HFF-Myc (cell line): ENCODE measurements at regions not wholly inside any gene's neighbourhood (a gene's known extent, or its start where the extent isn't known, plus 50 kb on each side); places are given as distances from the start of the nearest gene placed in this dataset.

ENCODE experiments used
- DNase-seq: peaks from one replicate; pipeline ENCODE4 v3.0.0-alpha.2; 2011; ENCODE audit warnings: low read depth; ENCODE audit errors: extremely low read depth
- H3K4me3 ChIP-seq: replicated peaks from 2 replicates; pipeline ENCODE4 v1.5.1; 2011; ENCODE audit warnings: low read depth, mild to moderate bottlenecking, control low read depth, low read length
- TF ChIP-seq, protein P1 (sequence below): IDR thresholded peaks from 2 replicates; pipeline ENCODE4 v1.5.1; 2012; ENCODE audit warnings: mild to moderate bottlenecking, low read depth, low read length, control low read depth; ENCODE audit errors: missing control alignments

DNA sequence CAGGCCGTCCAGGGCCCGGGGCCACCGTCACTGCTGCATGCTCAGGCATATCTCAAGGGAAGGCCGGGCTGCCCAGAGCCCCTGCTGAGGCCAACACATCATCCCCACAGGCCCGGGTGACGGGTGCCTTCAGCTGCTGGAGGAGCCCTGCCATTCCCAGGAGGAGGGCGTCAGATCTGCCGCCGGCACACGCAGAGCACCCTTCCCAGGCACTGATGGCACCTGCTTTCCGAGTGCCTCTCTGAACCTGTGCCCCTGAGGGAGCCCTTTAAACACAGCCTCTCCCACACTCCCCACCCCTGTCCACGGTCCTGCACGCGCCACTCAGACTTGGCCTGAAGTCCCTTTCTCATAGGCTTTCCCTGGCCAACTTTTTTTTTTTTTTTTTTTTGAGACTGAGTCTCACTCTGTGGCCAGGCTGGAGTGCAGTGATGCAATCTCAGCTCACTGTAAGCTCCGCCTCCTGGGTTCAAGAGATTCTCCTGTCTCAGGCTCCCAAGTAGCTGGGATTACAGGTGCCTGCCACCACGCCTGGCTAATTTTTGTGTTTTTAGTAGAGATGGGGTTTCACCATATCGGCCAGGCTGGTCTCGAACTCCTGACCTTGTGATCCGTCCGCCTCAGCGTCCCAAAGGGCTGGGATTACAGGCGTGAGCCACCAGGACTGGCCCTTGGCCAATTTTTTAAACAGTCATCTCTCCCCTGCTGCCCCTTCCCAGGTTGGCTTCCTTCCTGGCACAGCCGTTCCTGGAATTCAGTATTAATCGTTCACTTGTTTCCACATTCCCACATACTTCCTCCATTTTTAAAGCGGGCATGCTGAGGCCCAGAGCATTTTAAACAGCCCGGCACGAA, 211.7 kb downstream of the NDUFA10 start:
- no peak overlapping the region for H3K4me3 ChIP-seq
- no peak for DNase-seq
- TF ChIP-seq, protein P1, sequence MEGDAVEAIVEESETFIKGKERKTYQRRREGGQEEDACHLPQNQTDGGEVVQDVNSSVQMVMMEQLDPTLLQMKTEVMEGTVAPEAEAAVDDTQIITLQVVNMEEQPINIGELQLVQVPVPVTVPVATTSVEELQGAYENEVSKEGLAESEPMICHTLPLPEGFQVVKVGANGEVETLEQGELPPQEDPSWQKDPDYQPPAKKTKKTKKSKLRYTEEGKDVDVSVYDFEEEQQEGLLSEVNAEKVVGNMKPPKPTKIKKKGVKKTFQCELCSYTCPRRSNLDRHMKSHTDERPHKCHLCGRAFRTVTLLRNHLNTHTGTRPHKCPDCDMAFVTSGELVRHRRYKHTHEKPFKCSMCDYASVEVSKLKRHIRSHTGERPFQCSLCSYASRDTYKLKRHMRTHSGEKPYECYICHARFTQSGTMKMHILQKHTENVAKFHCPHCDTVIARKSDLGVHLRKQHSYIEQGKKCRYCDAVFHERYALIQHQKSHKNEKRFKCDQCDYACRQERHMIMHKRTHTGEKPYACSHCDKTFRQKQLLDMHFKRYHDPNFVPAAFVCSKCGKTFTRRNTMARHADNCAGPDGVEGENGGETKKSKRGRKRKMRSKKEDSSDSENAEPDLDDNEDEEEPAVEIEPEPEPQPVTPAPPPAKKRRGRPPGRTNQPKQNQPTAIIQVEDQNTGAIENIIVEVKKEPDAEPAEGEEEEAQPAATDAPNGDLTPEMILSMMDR = no peak

DNA sequence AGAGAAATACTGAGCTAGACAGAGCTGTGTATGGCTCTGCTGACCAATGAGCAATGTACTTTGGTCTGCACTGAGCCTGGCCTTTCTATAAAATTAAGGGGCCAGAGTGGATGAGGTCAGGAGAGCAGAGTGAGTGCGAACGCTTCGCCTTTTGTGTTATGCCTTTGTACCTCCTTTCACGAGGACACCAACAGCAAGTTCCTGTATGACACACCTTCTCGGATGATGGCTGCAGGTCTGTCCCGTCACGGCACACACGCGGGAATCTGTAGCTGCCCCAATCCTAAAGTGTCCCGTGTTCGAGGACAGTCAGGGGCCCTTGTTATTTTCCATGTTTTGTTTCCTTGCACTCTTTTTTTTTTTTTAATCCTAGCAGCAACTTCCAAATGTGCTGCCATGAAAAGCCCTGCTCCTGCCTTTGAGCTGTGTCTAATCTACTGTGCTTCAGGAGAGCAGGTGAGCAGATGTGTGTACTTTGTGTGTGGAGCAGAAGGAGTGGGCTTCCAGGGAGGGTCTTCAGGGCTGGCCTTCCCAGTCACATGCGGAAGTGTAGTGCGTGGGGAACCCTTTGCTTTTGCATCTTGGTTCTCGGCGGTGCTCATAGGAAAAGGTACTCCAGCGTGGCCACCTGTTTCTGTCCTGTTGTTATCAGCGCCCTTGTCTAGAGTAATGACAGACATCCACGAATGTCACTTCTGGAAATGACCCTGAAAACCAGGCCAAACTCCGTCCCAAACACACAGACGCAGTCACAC, 213.2 kb downstream of the NDUFA10 start:
- H3K4me3 ChIP-seq = no peak overlapping the region
- DNase-seq = no peak
- TF ChIP-seq, protein P1 = no peak

DNA sequence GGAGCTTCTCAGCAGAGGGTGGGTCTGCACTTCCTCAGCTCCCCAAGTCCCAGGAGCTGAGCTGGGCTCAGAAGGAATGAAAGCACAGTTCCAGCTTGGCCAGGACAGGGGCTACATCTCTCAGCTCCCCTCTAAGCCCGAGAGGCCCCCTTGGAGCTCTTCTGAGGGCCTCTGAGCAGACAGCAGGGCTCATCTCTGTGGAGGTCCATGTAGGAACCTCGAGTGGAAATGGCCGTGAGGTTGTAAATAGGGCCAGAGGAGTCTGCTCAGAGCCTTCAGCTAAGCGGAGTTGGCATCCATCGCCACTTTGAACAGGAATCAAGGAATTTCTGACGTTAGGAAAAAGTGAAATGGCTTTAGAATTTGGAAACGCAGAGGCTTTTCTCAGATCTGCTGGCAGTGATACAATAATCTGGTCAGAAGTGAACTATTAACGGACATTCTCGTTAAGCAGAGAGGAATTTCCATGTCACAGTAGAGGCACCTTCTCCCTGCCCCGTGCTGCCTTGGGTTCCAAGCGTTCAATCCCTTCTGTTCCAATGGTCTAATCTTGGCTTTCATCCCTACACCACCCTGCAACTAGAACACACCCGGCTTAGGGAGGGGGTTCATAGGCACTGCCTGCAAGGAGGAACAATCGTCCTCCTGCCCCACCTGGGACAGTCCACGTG, 213.9 kb downstream of the NDUFA10 start:
- TF ChIP-seq, protein P1 = no peak
- no peak for DNase-seq
- no peak overlapping the region for H3K4me3 ChIP-seq

DNA sequence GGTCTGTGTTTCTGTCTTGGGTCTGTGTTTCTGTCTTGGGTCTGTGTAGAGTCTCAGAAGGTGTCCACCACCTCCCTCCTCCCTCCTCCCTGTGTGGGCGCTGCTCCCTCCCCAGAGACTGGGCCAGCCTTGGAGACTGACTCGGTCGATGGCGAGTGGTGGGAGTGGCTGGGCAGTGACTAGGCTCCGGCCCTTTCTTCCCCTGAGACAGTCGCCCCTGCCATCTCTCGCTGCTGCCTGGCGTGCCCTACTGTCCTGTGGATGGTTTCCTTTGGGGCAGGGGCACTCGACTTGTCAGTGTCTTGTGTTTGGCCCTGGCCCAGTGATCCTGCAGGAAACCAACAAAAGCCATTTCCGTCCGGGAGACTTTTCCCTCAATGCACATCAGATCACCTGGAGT, 215.8 kb downstream of the NDUFA10 start:
- no peak overlapping the region for H3K4me3 ChIP-seq
- DNase-seq = no peak
- TF ChIP-seq, protein P1 = no peak

DNA sequence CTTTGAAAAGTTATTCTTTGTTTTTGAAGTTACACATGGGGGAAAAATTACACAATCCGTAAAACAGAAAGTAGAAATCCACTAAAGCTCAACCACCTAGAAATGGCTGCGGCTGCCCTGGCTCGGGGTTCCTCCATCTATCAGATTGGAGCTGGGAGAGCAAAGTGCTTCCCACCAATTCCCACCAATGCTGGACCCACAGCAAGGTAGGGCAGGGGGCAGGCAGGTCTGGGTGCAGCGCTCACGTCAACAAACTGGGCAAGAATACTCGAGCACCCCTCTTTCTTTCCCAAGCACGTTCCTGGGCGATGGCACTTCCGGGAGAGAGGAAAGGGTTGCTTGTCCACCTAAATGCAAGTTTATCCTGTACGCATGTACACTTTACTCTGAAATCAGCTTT, 217.6 kb downstream of the NDUFA10 start:
- no peak overlapping the region for H3K4me3 ChIP-seq
- no peak for DNase-seq
- TF ChIP-seq, protein P1 = no peak

DNA sequence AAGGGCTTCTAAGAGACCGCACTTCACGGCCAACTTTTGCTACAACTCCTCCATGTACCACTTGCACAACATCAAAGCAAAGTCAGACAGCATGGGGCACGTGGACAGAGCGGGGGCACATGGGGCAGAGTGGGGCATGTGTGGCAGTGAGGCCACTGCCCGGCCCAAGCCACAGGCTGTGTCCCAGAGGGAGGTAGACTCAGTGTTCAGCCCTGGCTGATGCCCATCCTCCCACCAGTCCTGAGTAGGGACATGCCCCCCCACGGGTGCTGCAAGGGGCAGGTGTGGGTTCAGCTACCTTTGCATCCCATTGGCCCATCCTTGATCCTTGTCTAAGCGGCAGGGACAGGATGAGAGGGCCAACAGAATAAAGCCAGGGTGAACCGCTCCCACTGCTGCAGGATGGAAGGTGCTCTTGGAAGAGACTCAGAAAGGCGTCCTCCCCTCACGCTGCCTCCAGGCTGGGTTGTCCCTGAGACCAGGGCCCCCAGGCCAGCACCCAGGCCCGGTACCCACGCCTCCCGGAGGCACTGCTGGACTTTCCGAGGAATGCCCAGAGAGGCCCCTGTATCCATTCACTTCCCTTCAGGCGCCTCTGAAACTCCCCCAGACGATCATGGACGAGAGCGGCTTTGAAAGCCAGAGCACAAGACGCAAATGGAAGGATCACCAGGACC, 218.2 kb downstream of the NDUFA10 start:
- TF ChIP-seq, protein P1 = no peak
- DNase-seq = no peak
- H3K4me3 ChIP-seq = no peak overlapping the region
